GM21515 (cell line): ENCODE measurements at regions not wholly inside any gene's neighbourhood (a gene's known extent, or its start where the extent isn't known, plus 50 kb on each side); places are given as distances from the start of the nearest gene placed in this dataset.

Experiments used
- ATAC-seq: cut with Tn5 transposase; IDR thresholded peaks from one replicate; pipeline ENCODE4 v1.9.1; 2021; ENCODE audit not compliant: unreplicated experiment

GRCh38 chr4:178349601-178350000, 907.4 kb upstream of the AGA start:
- ATAC-seq: no peak

DNA sequence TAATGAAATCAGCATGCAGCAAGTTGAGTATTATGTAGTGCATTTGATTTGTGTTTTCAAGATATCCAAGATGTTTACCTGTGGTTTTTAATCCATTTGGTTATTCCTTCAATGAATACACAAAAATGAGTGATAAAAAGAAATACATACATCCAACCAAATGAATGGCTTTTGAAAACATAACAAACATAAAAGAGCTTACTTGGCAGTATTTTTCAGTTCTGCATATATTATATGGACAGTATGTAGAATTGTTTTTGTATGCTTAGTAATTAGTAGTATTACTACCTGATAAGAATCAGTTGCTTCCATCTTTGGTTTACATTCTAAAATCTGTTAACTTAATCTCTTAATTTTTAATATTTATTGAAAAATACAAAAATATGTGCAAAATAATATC, 908.9 kb upstream of the AGA start:
- ATAC-seq: no peak

- no peak for ATAC-seq
These were observed 914.5 kb upstream of the AGA start for GRCh38 chr4:178356725-178357124.

- ATAC-seq: no peak
These were observed 943.2 kb upstream of the AGA start for GRCh38 chr4:178385481-178385880.

DNA sequence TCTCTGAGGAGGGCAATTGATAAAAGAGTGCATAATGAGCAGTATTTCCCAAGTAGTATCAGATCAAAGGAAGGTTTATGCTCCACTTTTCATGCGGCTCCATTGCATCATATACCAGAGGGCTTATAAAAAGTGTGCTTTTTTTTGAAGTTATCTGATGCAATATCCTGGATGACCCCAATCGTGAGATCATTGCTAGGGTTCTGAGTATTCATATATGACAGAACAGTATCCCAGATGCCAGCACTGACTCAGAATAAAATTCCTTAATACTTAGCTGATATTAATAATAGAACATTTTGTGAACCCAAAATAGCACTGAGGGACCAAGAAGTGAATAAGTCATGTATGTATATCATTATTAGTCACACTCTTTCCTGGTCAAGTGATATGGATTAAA, 945.5 kb upstream of the AGA start:
- ATAC-seq: no peak

GRCh38 chr4:178395798-178396197, 953.6 kb upstream of the AGA start:
- no peak for ATAC-seq

- ATAC-seq: no peak
These were observed 970.2 kb upstream of the AGA start for GRCh38 chr4:178412455-178412854.

- ATAC-seq: no peak
These were observed 971.8 kb upstream of the AGA start for GRCh38 chr4:178414042-178414441.

DNA sequence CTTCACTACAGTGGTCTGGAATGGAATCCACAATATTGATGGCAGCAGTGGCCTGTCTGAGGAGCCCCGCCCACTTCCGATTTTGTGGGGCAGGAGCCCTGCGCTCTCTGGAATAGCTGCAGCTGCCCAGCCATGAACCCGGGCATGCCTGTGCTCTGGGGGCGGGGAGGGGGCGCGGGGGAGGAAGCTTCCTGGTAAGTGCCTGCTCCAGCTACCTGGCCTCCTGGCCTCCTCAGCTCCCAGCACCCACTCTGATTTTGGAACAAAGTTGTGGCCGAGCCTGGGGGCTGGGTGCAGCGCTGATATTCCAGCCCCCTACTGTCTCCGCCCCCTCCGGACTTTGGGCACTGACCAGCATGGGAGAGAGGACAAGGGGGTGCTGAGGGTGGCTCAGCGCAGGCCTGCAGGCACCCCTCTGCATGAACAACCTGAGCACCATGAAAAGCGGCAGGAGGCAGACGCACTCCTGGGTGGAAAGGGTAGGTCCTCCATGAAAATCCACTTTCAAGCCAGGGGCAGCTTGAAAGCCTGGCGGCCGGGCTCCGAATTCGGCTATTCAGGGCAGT, 972.7 kb upstream of the AGA start:
- ATAC-seq: no peak

GRCh38 chr4:178415925-178416324, 973.7 kb upstream of the AGA start:
- ATAC-seq: no peak

DNA sequence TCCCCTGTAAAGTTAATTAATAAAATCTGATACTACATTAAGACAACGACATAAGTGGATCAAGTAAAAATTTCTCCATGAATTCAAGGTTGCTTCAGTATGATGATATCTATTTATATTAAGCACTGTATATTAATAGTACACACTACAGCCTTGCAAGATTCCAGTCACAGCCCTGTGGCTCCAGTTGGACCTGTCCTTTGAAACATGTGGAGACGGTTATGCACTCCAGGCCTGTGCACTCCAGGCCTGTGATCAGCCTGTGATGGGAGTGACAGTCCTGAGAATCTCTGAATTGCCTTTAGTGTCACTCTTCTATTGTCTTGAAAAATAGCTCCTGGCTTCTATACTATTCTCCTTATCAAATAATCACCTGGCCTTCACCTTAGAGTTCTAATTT, 981.1 kb upstream of the AGA start:
- ATAC-seq: no peak

DNA sequence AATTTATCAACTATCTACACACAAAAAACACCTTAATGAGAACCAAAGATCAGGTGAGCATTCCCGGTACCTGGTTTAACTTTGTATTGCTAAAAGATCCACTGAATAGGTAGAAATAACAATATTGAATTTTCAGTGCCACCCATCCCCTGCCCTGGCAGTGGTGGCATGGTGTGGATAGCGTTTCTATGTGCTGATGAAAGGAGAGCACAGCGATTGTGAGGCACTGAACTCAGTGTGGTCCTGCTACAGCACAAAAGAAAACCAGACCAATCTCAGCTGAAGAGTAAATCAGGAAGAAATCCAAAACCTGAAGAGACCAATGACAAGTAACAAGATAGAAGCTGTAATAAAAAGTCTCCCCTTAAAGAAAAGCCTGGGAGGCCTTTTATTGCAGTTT, 984.6 kb upstream of the AGA start:
- ATAC-seq: no peak

DNA sequence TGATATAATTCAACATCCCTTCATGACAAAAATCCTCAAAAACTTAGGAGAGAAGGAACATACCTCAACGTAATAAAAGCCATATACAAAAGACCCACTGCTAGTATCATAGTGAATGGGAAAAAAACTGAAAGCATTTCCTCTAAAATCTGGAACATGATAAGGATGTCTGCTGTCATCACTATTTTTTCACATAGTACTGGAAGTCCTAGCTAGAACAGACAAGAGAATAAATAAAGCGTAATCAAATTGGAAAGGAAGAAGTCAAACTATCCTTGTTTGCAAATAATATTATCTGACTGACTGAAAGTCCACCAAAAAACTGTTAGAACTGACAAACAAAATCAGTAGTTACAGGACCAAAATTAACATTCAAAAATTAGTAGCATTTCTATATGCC, 985.4 kb upstream of the AGA start:
- ATAC-seq: no peak

DNA sequence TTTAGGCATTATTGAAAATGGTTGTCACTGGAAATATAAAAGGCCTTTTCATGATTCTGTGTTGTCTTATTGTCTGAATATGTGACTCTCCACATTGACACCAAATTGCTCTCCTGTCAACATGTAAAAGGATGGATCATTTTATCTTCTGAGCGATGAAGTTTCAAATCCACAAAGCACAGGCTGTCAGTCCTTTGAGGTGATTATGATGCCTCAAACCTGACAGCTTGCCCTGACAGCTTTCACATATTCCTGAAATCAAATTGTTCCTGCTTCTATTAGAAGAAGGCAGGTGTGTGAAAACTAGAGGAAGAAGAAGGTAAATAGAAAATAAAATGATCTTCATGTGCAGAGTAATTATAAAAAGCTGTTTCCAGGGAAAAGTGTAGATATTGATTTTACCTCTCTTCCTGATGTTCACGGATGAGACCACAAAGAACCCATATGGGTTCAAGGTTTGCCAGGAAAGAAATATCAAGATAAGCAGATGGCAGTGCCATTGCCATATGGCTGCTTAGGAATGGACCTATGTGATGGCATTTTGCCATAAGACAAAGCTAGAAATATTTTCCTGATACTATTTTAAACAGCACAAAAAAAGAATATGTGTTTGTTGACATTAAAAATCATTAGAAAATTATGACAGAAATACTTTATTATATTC, 1006.3 kb upstream of the AGA start:
- ATAC-seq: no peak

DNA sequence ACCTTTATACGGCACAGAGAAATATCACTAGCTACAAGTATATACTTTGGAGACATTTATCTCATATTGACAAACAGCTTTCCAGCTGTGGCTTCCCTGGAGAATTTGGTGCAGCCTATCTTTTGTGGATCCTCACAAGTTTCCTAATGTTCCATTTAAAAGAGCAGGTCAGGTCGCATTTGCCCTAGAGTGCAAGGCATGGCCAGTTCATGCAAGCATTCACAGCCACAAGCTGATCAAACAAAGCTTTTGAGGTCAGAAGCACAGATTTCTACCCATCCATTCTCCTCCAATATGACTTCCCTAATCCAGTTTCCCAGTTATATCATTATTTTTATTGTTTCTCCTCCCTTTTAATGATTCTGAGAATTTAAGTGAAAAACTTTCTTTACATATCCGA, 1008.4 kb upstream of the AGA start:
- no peak for ATAC-seq

GRCh38 chr4:178453057-178453456, 1010.8 kb upstream of the AGA start:
- ATAC-seq: no peak

DNA sequence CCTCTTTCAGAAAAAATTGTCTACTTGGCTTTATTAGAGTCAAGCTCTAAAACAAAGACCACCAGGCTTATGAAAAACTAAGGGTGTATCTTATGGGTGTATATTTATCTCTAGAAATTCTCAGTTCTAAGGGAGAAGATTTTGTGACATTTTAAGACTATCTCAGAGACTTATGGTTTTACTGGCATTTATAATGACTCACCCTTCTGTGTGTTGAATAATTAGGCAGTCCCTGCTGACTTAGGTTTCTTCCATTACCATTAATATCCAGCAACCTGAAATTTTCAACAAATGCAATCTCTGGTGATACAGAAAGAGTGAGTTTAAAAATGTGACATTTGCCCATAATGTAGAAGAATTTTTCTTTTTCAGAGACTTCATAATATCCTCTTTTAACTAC, 1015.0 kb upstream of the AGA start:
- no peak for ATAC-seq

DNA sequence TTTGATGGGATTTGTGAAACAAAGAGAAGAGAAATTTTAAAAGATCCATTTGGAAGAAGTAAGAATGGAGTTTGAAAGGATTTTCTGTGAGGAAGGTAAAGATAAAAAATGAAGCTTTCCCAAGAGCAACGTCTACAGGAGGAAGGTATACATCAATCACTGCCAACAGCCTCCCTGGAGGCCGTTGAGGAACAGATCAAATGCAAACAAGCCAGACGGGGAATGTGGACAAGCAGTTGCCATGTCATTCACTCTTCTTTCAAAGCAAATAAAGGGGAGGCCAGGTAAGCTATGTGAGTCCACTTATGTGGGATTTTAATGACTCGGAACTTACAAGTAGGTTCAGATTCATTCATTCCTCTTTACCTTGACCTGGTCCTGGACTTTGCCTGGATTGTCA, 1020.5 kb upstream of the AGA start:
- no peak for ATAC-seq

DNA sequence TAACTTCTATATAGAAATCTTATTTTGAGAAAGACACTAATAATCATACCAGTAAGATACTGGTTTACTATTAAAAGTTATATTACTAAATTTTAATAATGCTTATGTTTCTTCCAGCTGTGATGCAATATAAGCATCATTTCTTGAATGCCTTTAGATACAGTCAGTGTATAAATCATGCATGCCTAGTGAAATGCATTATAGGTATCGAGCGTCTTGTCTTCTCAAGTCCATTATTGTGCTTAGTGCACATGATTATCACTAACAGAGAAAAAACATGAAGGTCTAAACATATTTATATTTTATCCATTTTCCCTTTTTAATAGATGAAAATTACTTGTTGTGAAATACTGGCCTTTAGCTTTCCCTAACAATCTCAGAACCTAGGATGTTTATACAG, 1021.5 kb upstream of the AGA start:
- ATAC-seq: no peak

GRCh38 chr4:178470996-178471784, 1029.0 kb upstream of the AGA start:
- no peak for ATAC-seq

DNA sequence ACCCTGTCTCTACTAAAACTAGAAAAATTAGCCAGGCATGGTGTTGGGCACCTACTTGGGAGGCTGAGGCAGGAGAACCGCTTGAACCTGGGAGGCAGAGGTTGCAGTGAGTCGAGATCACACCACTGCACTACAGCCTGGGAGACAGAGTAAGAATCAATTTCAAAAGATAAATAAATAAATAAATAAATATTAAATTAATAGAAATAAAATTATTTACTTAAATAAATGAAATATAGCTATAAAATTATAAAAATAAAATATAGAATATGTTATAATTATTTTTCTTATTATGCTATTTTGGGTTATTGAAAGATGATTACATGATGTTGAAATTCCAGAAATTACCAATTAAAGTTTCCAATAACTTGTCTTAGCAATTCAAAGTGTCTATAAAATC, 1029.8 kb upstream of the AGA start:
- no peak for ATAC-seq

- no peak for ATAC-seq
These were observed 1037.9 kb upstream of the AGA start for GRCh38 chr4:178480105-178480504.
